OCI-LY7 (cell line): ENCODE measurements at regions not wholly inside any gene's neighbourhood (a gene's known extent, or its start where the extent isn't known, plus 50 kb on each side); places are given as distances from the start of the nearest gene placed in this dataset.

ENCODE experiments used
- CTCF ChIP-seq: fragments of 200-600 bp; sonication (generic); conservative IDR thresholded peaks from 2 replicates; pipeline ENCODE4 v1.5.1; 2014; ENCODE audit warnings: mild to moderate bottlenecking, antibody characterized with exemption, low read length, moderate library complexity, mixed read lengths
- EZH2phosphoT487 ChIP-seq: fragments of 200-600 bp; sonication (generic); IDR thresholded peaks from 2 replicates; pipeline ENCODE4 v1.6.1; 2018; ENCODE audit warnings: low read depth, borderline replicate concordance, mild to moderate bottlenecking, mixed run types, antibody characterized with exemption, low read length, moderate library complexity, mixed read lengths

DNA sequence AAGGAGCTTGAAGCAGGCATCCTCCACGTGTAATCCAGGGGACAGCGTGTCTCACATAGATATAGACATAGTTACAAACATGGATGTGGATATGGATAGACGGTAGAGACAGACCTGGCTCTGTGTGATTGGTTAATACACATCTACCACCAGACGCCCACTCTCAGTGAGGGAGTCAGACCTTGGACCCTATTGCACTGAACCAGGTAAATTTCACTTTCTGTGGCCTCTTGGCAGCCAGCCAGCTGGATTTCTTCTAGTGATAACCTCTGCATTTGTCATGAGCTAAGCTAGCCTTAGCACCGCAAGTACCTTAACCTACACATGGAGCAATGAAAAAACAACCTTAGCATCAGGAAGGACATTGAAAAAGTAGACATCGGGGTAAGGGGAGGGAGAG lies 79.2 kb upstream of the ACSL4 start:
- TF ChIP-seq CTCF (no peak), EZH2phosphoT487 (no peak)
